Left lung (tissue), 4 donors: ENCODE measurements at regions not wholly inside any gene's neighbourhood (a gene's known extent, or its start where the extent isn't known, plus 50 kb on each side); places are given as distances from the start of the nearest gene placed in this dataset.

Experiments
- ATAC-seq: fragments of 200-7000 bp; cut with Tn5 transposase; one replicate; pipeline ENCODE4 v1.9.1; 2020; ENCODE audit warnings: moderate library complexity
- DNase-seq, 4 donors: peaks; one replicate each; pipeline ENCODE4 v3.0.0-alpha.2; 2013 to 2020
- H3K27ac ChIP-seq, 2 donors: fragments of 200-600 bp; sonication (generic) in 1 of 2; one replicate each; pipeline versions ENCODE4 v1.5.0 to v1.8.0; 2020 to 2021
- H3K27me3 ChIP-seq, 2 donors: fragments of 200-600 bp; sonication (generic) in 1 of 2; one replicate each; pipeline versions ENCODE4 v1.5.0 to v1.8.0; 2020 to 2021
- H3K36me3 ChIP-seq, 2 donors: fragments of 200-600 bp; sonication (generic) in 1 of 2; one replicate each; pipeline versions ENCODE4 v1.5.0 to v1.8.0; 2020 to 2021
- H3K4me1 ChIP-seq, 2 donors: fragments of 200-600 bp; one replicate each; pipeline ENCODE4 v1.8.0; 2021
- H3K4me3 ChIP-seq, 2 donors: fragments of 200-600 bp; sonication (generic) in 1 of 2; one replicate each; pipeline versions ENCODE4 v1.5.0 to v1.8.0; 2020 to 2021; ENCODE audit warnings: mild to moderate bottlenecking in 1 of 2
- H3K9me3 ChIP-seq, 2 donors: fragments of 200-600 bp; sonication (generic) in 1 of 2; one replicate each; pipeline versions ENCODE4 v1.5.0 to v1.8.0; 2020 to 2021
- intact Hi-C, 2 donors: fragments of 100-400 bp; cut with DNase I; formaldehyde crosslinking; loops; one replicate each; pipeline versions ENCODE4 v1.11.2 to v1.14.2; 2022
- TF ChIP-seq, protein P1 (sequence below), 2 donors: fragments of 200-600 bp; sonication (generic) in 1 of 2; IDR thresholded peaks; one replicate each; pipeline versions ENCODE4 v1.5.0 to v1.8.0; 2021; ENCODE audit warnings: antibody characterized with exemption in 2 of 2
- donor health status: DM: no; HTN: yes; CAD: no.
- donor health status: DM: no; HTN: no; CAD: no.

- ATAC-seq = no peak
- DNase-seq = no peak
- Histone ChIP-seq H3K36me3 (no peaks in the 10 kb centered on the region), H3K27ac (no peak overlapping the region), H3K27me3 (no peaks in the 10 kb centered on the region), H3K9me3 (no peaks in the 10 kb centered on the region), H3K4me1 (no peaks in the 10 kb centered on the region), H3K4me3 (no peak overlapping the region)
- intact Hi-C loops = no loop called here
- TF ChIP-seq, protein P1, sequence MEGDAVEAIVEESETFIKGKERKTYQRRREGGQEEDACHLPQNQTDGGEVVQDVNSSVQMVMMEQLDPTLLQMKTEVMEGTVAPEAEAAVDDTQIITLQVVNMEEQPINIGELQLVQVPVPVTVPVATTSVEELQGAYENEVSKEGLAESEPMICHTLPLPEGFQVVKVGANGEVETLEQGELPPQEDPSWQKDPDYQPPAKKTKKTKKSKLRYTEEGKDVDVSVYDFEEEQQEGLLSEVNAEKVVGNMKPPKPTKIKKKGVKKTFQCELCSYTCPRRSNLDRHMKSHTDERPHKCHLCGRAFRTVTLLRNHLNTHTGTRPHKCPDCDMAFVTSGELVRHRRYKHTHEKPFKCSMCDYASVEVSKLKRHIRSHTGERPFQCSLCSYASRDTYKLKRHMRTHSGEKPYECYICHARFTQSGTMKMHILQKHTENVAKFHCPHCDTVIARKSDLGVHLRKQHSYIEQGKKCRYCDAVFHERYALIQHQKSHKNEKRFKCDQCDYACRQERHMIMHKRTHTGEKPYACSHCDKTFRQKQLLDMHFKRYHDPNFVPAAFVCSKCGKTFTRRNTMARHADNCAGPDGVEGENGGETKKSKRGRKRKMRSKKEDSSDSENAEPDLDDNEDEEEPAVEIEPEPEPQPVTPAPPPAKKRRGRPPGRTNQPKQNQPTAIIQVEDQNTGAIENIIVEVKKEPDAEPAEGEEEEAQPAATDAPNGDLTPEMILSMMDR (IDR thresholded peaks at IDR 0.05) = no peak
Measured at GRCh38 chr4:176440698-176441097, 120.9 kb downstream of the SPCS3 start.

DNA sequence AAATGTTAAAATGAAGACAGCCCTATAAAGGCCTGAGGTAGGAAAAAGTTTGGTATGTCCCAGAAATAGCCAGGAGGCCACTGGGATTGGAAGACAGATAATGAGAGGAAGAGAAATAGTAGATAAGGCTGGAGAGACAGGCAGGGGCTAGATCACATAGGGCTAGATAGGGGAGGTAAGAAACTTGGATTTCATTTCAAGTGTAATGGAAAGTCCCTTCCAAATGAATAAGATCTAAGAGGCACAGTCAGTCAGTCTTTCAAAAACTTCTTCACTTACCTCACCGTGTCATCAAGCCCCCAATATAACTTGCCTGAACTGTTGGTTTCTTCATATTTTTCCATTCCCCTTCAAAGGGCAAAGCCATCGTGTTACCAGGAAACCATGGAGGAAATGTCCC is 121.8 kb downstream of the SPCS3 start:
- Histone ChIP-seq H3K4me1 (no peaks in the 10 kb centered on the region), H3K4me3 (no peak overlapping the region), H3K27ac (no peak overlapping the region), H3K27me3 (no peaks in the 10 kb centered on the region), H3K36me3 (no peaks in the 10 kb centered on the region), H3K9me3 (no peaks in the 10 kb centered on the region)
- intact Hi-C loops = no loop called here
- DNase-seq (no peak), ATAC-seq (no peak)
- TF ChIP-seq, protein P1 (IDR thresholded peaks at IDR 0.05) = no peak

GRCh38 chr4:176443117-176443516 is 123.4 kb downstream of the SPCS3 start:
- Histone ChIP-seq H3K27ac (no peak overlapping the region), H3K4me3 (no peak overlapping the region), H3K9me3 (no peaks in the 10 kb centered on the region), H3K27me3 (no peaks in the 10 kb centered on the region), H3K4me1 (no peaks in the 10 kb centered on the region), H3K36me3 (no peaks in the 10 kb centered on the region)
- intact Hi-C loops = no loop called here
- DNase-seq = no peak
- TF ChIP-seq, protein P1 (IDR thresholded peaks at IDR 0.05) = no peak
- ATAC-seq = peak; percentile 45

GRCh38 chr4:176443646-176444409 is 124.1 kb downstream of the SPCS3 start:
- DNase-seq = no peak
- Histone ChIP-seq H3K27ac (no peak overlapping the region), H3K36me3 (no peaks in the 10 kb centered on the region), H3K27me3 (no peaks in the 10 kb centered on the region), H3K9me3 (no peaks in the 10 kb centered on the region), H3K4me3 (no peak overlapping the region), H3K4me1 (no peaks in the 10 kb centered on the region)
- no peak for ATAC-seq
- intact Hi-C loops = no loop called here
- TF ChIP-seq, protein P1 (IDR thresholded peaks at IDR 0.05) = no peak

- ATAC-seq (no peak), DNase-seq (no peak)
- Histone ChIP-seq H3K36me3 (no peaks in the 10 kb centered on the region), H3K9me3 (no peaks in the 10 kb centered on the region), H3K27me3 (no peaks in the 10 kb centered on the region), H3K4me3 (no peak overlapping the region), H3K27ac (no peak overlapping the region), H3K4me1 (no peaks in the 10 kb centered on the region)
- TF ChIP-seq, protein P1 (IDR thresholded peaks at IDR 0.05) = no peak
- intact Hi-C loops = no loop called here
Measured at GRCh38 chr4:176444741-176445140, 125.0 kb downstream of the SPCS3 start.
